Suprapubic skin (tissue), 4 donors: ENCODE measurements at regions not wholly inside any gene's neighbourhood (a gene's known extent, or its start where the extent isn't known, plus 50 kb on each side); places are given as distances from the start of the nearest gene placed in this dataset.

Source experiments
- CTCF ChIP-seq, 2 donors: fragments of 200-600 bp in 1 of 2; fragments of 450-650 bp in 1 of 2; sonication (generic) in 1 of 2; IDR thresholded peaks; one replicate each; pipeline ENCODE4 v1.5.1; 2016 to 2019; ENCODE audit warnings: antibody characterized with exemption in 2 of 2, mild to moderate bottlenecking in 1 of 2, moderate library complexity in 1 of 2
- EP300 ChIP-seq: sonication (generic); formaldehyde crosslinking; IDR thresholded peaks from one replicate; pipeline ENCODE4 v1.6.1; 2017; ENCODE audit warnings: antibody characterized with exemption
- POLR2A ChIP-seq, 2 donors: fragments of 450-650 bp; IDR thresholded peaks; one replicate each; pipeline ENCODE4 v1.6.1; 2017; ENCODE audit warnings: antibody characterized with exemption in 2 of 2, mild to moderate bottlenecking in 2 of 2, moderate library complexity in 2 of 2
- POLR2AphosphoS5 ChIP-seq, 3 donors: sonication (generic); formaldehyde crosslinking; IDR thresholded peaks; one replicate each; pipeline ENCODE4 v1.6.1; 2017; ENCODE audit warnings: antibody characterized with exemption in 3 of 3

GRCh38 chr13:79810669-79811068, 329.7 kb downstream of the NDFIP2 start:
- TF ChIP-seq CTCF (IDR thresholded peaks at IDR 0.05), result no peak
- no peak for TF ChIP-seq POLR2AphosphoS5 (IDR thresholded peaks at IDR 0.05)
- TF ChIP-seq EP300, result no peak
- TF ChIP-seq POLR2A (IDR thresholded peaks at IDR 0.05), result no peak
